MCF 10A (cell line): ENCODE measurements at regions not wholly inside any gene's neighbourhood (a gene's known extent, or its start where the extent isn't known, plus 50 kb on each side); places are given as distances from the start of the nearest gene placed in this dataset.

Experiments
- BruUV-seq: library from RNA; stranded (reverse); fragments of 400-500 nt; replicated peaks from 2 replicates; lab custom pipeline; 2021; lab: Mats Ljungman, UMichigan
- CTCF ChIA-PET: fragments of 300-600 bp; sonication (Branson Sonifier 250); formaldehyde crosslinking; extraction: SDS; loops from one replicate; lab custom pipeline; 2021; ENCODE audit warnings: antibody characterized with exemption, inconsistent platforms; lab: Yijun Ruan, JAX
- POLR2A ChIA-PET: fragments of 300-600, 350-650 bp; sonication (Branson Sonifier 250); formaldehyde crosslinking; extraction: SDS; loops from one replicate; lab custom pipeline; 2020; ENCODE audit warnings: antibody characterized with exemption, inconsistent platforms; lab: Yijun Ruan, JAX
- DNase-seq: peaks from one replicate; pipeline ENCODE4 v3.0.0-alpha.2; 2018; ENCODE audit not compliant: unreplicated experiment
- H3K27ac Mint-ChIP-seq: one replicate; pipeline ENCODE4 v1.8.0; 2022; ENCODE audit warnings: mild to moderate bottlenecking, low read depth, mixed read lengths; ENCODE audit not compliant: unreplicated experiment
- H3K27me3 Mint-ChIP-seq: one replicate; pipeline ENCODE4 v1.8.0; 2022; ENCODE audit warnings: mixed read lengths; ENCODE audit not compliant: insufficient read depth, unreplicated experiment
- H3K36me3 Mint-ChIP-seq: one replicate; pipeline ENCODE4 v1.8.0; 2022; ENCODE audit warnings: mild to moderate bottlenecking, moderate library complexity, mixed read lengths; ENCODE audit not compliant: insufficient read depth, unreplicated experiment
- H3K4me1 Mint-ChIP-seq: one replicate; pipeline ENCODE4 v1.8.0; 2022; ENCODE audit warnings: mixed read lengths; ENCODE audit not compliant: insufficient read depth, unreplicated experiment
- H3K4me3 Mint-ChIP-seq: one replicate; pipeline ENCODE4 v1.8.0; 2022; ENCODE audit warnings: mild to moderate bottlenecking, moderate library complexity, mixed read lengths; ENCODE audit not compliant: unreplicated experiment
- H3K9me3 Mint-ChIP-seq: one replicate; pipeline ENCODE4 v1.8.0; 2022; ENCODE audit warnings: mixed read lengths; ENCODE audit not compliant: unreplicated experiment
- intact Hi-C: fragments of 100-400 bp; cut with micrococcal nuclease; formaldehyde crosslinking; loops from 2 replicates; pipeline ENCODE4 v1.14.1; 2022
- TF ChIP-seq, protein P1 (sequence below): fragments of 200-600 bp; IDR thresholded peaks from one replicate; pipeline ENCODE4 v1.8.0; 2022; ENCODE audit warnings: antibody characterized with exemption, mild to moderate bottlenecking; ENCODE audit not compliant: unreplicated experiment

DNA sequence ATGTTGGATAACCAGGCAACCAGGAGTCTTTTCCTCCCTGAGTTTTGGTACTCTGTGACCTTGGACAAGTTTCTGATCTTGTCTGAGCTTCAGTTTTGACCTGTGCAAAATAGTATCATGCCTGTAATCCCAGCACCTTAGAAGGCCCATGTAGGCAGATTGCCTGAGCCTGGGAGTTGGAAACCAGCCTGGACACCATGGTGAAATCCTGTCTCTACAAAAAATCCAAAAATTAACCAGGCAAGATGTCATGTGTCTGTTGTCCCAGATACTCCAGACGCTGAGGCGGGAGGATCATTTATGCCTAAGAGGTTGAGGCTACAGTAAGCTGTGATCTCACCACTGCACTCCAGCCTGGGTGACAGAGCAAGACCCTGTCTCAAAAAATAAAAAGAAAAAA, 114.8 kb downstream of the IL12A start:
- no peak for DNase-seq
- intact Hi-C loops: no loop called here
- TF ChIP-seq, protein P1, sequence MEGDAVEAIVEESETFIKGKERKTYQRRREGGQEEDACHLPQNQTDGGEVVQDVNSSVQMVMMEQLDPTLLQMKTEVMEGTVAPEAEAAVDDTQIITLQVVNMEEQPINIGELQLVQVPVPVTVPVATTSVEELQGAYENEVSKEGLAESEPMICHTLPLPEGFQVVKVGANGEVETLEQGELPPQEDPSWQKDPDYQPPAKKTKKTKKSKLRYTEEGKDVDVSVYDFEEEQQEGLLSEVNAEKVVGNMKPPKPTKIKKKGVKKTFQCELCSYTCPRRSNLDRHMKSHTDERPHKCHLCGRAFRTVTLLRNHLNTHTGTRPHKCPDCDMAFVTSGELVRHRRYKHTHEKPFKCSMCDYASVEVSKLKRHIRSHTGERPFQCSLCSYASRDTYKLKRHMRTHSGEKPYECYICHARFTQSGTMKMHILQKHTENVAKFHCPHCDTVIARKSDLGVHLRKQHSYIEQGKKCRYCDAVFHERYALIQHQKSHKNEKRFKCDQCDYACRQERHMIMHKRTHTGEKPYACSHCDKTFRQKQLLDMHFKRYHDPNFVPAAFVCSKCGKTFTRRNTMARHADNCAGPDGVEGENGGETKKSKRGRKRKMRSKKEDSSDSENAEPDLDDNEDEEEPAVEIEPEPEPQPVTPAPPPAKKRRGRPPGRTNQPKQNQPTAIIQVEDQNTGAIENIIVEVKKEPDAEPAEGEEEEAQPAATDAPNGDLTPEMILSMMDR: no peak

DNA sequence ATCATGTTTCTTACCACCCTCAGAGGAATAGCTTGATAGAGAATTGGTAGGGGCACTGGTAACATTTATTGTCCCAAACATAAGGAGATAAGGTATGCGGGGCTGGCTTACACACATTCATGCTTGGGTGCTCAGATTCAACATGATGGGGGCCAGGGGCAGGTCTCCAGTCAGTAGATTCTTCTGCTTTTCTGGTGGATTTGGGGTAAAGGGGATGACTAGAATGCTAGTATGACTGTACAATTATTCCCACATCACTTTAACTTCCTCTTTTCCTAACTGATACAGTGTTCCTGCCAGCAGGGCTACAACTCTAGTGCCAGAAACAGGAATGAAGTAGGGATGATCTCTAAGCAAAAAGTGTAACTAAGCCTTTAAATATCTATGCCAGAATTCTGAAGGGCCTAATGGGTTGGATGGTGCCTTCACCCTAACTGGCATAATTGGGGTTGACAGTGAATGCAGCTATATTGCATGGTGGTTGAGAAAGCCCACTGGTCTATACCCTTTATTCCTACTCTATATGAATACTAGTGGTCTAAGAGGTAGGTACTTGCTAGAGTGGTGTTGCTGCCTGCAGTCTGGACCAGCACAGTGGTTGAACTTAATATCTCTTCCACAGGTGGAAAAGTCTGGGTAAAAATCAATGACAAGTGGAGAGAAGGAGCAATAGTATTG, 117.4 kb downstream of the IL12A start:
- Mint-ChIP-seq H3K27me3 (no peaks in the 10 kb centered on the region), H3K27ac (no peak overlapping the region), H3K4me3 (no peak overlapping the region), H3K9me3 (no peaks in the 10 kb centered on the region), H3K4me1 (no peaks in the 10 kb centered on the region), H3K36me3 (no peaks in the 10 kb centered on the region)
- intact Hi-C loops: no loop called here
- DNase-seq: no peak
- TF ChIP-seq, protein P1: no peak
- no TSS peak for BruUV-seq
- CTCF ChIA-PET: interaction anchor here (0.6 to 0.7 kb wide), 2 partner anchors 8 to 74 kb away, joined by 3 to 5 read pairs; no protein-coding TSS in a partner anchor
- POLR2A ChIA-PET: interaction anchor here (1.0 kb wide), 1 partner anchor 101 kb away, joined by 3 read pairs; no protein-coding TSS in a partner anchor

More for the DNA sequence above, 114.8 kb downstream of the IL12A start:
- Mint-ChIP-seq H3K27ac (no peak overlapping the region), H3K4me3 (no peak overlapping the region), H3K4me1 (no peaks in the 10 kb centered on the region), H3K36me3 (no peaks in the 10 kb centered on the region), H3K9me3 (no peaks in the 10 kb centered on the region), H3K27me3 (no peaks in the 10 kb centered on the region)
- BruUV-seq: no TSS peak
- POLR2A ChIA-PET: no interaction called here
- CTCF ChIA-PET: no interaction called here

DNA sequence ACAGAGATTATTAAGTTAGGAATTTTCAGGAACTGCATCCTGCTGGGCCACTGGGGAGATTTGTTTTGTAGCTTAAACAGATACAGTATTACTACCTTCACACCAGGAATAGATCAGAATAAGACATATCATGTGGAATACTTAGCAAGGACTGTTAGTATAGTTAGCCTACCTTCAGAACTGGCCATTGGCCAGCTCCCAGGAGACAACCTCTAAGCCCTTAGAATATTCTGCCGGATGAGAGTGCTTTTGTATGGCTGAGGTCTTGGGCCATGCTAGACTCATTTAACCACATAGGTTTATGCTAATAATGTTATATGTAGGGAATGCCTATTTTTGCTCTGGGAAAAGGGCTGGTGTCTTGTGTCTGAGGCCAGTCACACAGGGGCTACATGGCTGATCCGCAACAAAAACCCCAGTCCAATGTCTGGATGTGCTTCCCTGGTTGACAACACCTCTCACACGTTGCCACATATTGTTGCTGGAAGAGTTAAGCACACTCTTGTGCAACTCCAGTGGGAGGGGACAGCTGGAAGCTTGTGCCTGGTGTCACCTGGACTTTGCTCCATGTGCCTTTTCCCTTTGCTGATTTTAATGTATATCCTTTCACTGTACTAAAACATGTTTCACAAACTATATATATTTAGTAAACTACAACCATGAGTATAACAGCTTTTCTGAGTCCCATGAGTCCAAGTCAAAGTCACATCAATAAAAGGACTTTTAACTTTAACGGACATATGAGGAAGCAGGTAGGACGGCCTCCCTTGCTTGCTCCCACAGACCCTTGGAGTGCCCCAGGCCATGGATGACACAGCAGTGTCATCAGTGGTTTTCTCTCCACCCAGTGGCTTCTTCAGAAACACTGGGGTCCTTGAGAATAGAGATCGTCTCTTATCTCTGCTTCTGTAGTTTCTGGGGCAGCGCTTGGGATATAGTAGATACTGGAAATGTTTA, 118.0 kb upstream of the C3orf80 start:
- Mint-ChIP-seq H3K36me3 (no peaks in the 10 kb centered on the region), H3K4me3 (no peak overlapping the region), H3K27ac (no peak overlapping the region), H3K9me3 (no peaks in the 10 kb centered on the region), H3K27me3 (no peaks in the 10 kb centered on the region), H3K4me1 (no peaks in the 10 kb centered on the region)
- intact Hi-C loops: no loop called here
- TF ChIP-seq, protein P1: no peak
- POLR2A ChIA-PET: interaction anchor here (0.6 kb wide), 1 partner anchor 9 kb away, joined by 3 read pairs; no protein-coding TSS in a partner anchor
- no TSS peak for BruUV-seq
- CTCF ChIA-PET: interaction anchor here (0.7 kb wide), 1 partner anchor 9 kb away, joined by 5 read pairs; no protein-coding TSS in a partner anchor
- peak; percentile 46 for DNase-seq

DNA sequence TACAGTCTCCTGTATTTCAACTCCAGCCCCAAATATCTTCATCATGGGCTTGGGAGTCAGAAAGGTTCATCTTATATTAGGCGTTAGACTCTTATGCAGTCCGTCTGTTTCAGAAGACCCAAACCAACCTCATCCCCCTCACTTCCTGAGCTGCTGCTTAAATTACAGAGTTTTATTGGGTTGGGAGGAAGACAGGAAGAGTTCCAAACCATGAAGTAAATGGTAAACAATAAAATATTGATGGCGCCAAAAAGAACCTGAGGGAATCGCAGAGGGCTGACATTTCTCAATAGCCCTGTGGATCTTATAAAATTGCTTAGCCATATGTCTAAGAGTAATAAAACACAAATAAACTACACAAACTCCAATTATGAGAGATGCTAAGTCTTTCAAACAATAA, 116.9 kb upstream of the C3orf80 start:
- Mint-ChIP-seq H3K9me3 (no peaks in the 10 kb centered on the region), H3K27ac (no peak overlapping the region), H3K27me3 (no peaks in the 10 kb centered on the region), H3K4me3 (no peak overlapping the region), H3K4me1 (no peaks in the 10 kb centered on the region), H3K36me3 (no peaks in the 10 kb centered on the region)
- TF ChIP-seq, protein P1: no peak
- POLR2A ChIA-PET: no interaction called here
- intact Hi-C loops: no loop called here
- BruUV-seq: no TSS peak
- no peak for DNase-seq
- CTCF ChIA-PET: no interaction called here
